ENCODE measurements at regions not wholly inside any gene's neighbourhood (a gene's known extent, or its start where the extent isn't known, plus 50 kb on each side); places are given as distances from the start of the nearest gene placed in this dataset.
A peak's percentile ranks its signal among the peaks of the same experiment; 100 is the strongest.

DNA sequence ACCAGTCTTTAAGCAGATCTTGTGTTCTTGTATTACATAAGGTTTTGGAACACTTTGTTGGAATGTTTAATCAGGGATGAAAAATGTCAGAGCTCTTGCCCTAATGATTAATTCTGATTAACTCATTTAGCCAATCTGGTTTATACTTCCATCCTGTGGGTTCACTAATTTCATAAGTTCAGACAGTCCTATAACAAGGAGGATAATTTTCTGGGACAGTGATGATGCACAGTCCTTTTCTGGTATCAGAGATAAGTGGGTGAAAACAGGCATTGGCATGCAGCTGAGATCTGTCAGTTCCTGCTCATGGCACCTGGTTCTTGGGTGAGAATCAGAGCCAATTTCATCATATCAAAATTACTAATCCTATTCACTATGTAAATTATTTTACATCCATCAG lies 125.0 kb upstream of the LAMA2 start:
- Histone ChIP-seq H3K4me1 (ENCODE audit: insufficient read depth, low read length) (no peaks in the 10 kb centered on the region), H3K4me3 (ENCODE audit: insufficient read depth, low read depth, low read length) (no peak overlapping the region), H3K27me3 (ENCODE audit: insufficient read depth, low read length) (no peaks in the 10 kb centered on the region), H3K9ac (ENCODE audit: low read length) (no peak overlapping the region), H4K20me1 (ENCODE audit: insufficient read depth, low read length) (no peaks in the 10 kb centered on the region), H3K36me3 (ENCODE audit: insufficient read depth, low read length) (no peaks in the 10 kb centered on the region), H3K79me2 (ENCODE audit: insufficient read depth, low read length) (no peaks in the 10 kb centered on the region), H3K27ac (ENCODE audit: low read depth, low read length) (no peak overlapping the region), H3K9me3 (ENCODE audit: insufficient read depth, low read depth, low read length) (no peaks in the 10 kb centered on the region), H3K4me2 (ENCODE audit: low read length) (no peak overlapping the region), H2AFZ (ENCODE audit: low read depth, low read length) (no peak overlapping the region)
- DNase-seq (ENCODE audit: low read depth) (peak; percentile 4), FAIRE-seq (no peak)
- H3K4me3 Mint-ChIP-seq (ENCODE audit: unreplicated experiment) = no peak overlapping the region
- H3K9me3 Mint-ChIP-seq (ENCODE audit: unreplicated experiment) = no peaks in the 10 kb centered on the region
- H3K27me3 Mint-ChIP-seq (ENCODE audit: low read depth, unreplicated experiment) = no peaks in the 10 kb centered on the region
- H3K4me1 Mint-ChIP-seq (ENCODE audit: low read depth, unreplicated experiment) = no peaks in the 10 kb centered on the region
- no peak overlapping the region for H3K27ac Mint-ChIP-seq (ENCODE audit: unreplicated experiment)
- H3K36me3 Mint-ChIP-seq (ENCODE audit: low read depth, unreplicated experiment) = no peaks in the 10 kb centered on the region
- TF ChIP-seq EZH2 (IDR thresholded peaks at IDR 0.05; ENCODE audit: insufficient read depth, low read length) (no peak), CTCF (IDR thresholded peaks at IDR 0.05; ENCODE audit: insufficient read depth, low read depth, low read length) (no peak)

- no peak overlapping the region for H3K27ac ChIP-seq (ENCODE audit: low read depth, low read length)
- no peaks in the 10 kb centered on the region for H4K20me1 ChIP-seq (ENCODE audit: insufficient read depth, low read length)
- no peaks in the 10 kb centered on the region for H3K36me3 ChIP-seq (ENCODE audit: insufficient read depth, low read length)
- H2AFZ ChIP-seq (ENCODE audit: low read depth, low read length) = no peak overlapping the region
- H3K4me3 ChIP-seq (ENCODE audit: insufficient read depth, low read depth, low read length) = no peak overlapping the region
- Mint-ChIP-seq H3K27me3 (ENCODE audit: low read depth, unreplicated experiment) (no peaks in the 10 kb centered on the region), H3K27ac (ENCODE audit: unreplicated experiment) (no peak overlapping the region), H3K36me3 (ENCODE audit: low read depth, unreplicated experiment) (no peaks in the 10 kb centered on the region), H3K9me3 (ENCODE audit: unreplicated experiment) (no peaks in the 10 kb centered on the region), H3K4me1 (ENCODE audit: low read depth, unreplicated experiment) (no peaks in the 10 kb centered on the region), H3K4me3 (ENCODE audit: unreplicated experiment) (no peak overlapping the region)
- H3K4me1 ChIP-seq (ENCODE audit: insufficient read depth, low read length) = no peaks in the 10 kb centered on the region
- TF ChIP-seq CTCF (IDR thresholded peaks at IDR 0.05; ENCODE audit: insufficient read depth, low read depth, low read length) (no peak), EZH2 (IDR thresholded peaks at IDR 0.05; ENCODE audit: insufficient read depth, low read length) (no peak)
- H3K27me3 ChIP-seq (ENCODE audit: insufficient read depth, low read length) = no peaks in the 10 kb centered on the region
- no peak overlapping the region for H3K4me2 ChIP-seq (ENCODE audit: low read length)
- H3K79me2 ChIP-seq (ENCODE audit: insufficient read depth, low read length) = no peaks in the 10 kb centered on the region
- DNase-seq (ENCODE audit: low read depth) = no peak
- H3K9ac ChIP-seq (ENCODE audit: low read length) = no peak overlapping the region
- no peaks in the 10 kb centered on the region for H3K9me3 ChIP-seq (ENCODE audit: insufficient read depth, low read depth, low read length)
- FAIRE-seq = no peak
Observed at GRCh38 chr6:128754658-128755256, 128.2 kb upstream of the LAMA2 start.

- H3K9me3 ChIP-seq (ENCODE audit: insufficient read depth, low read depth, low read length) = no peaks in the 10 kb centered on the region
- H3K27ac ChIP-seq (ENCODE audit: low read depth, low read length) = no peak overlapping the region
- H4K20me1 ChIP-seq (ENCODE audit: insufficient read depth, low read length) = no peaks in the 10 kb centered on the region
- H3K9ac ChIP-seq (ENCODE audit: low read length) = no peak overlapping the region
- no peak overlapping the region for H3K4me2 ChIP-seq (ENCODE audit: low read length)
- no peak overlapping the region for H3K27ac Mint-ChIP-seq (ENCODE audit: unreplicated experiment)
- no peak for FAIRE-seq
- no peaks in the 10 kb centered on the region for H3K4me1 Mint-ChIP-seq (ENCODE audit: low read depth, unreplicated experiment)
- H3K9me3 Mint-ChIP-seq (ENCODE audit: unreplicated experiment) = no peaks in the 10 kb centered on the region
- H3K27me3 Mint-ChIP-seq (ENCODE audit: low read depth, unreplicated experiment) = no peaks in the 10 kb centered on the region
- TF ChIP-seq CTCF (IDR thresholded peaks at IDR 0.05; ENCODE audit: insufficient read depth, low read depth, low read length) (no peak), EZH2 (IDR thresholded peaks at IDR 0.05; ENCODE audit: insufficient read depth, low read length) (no peak)
- H3K79me2 ChIP-seq (ENCODE audit: insufficient read depth, low read length) = no peaks in the 10 kb centered on the region
- H3K4me3 ChIP-seq (ENCODE audit: insufficient read depth, low read depth, low read length) = no peak overlapping the region
- no peak for DNase-seq (ENCODE audit: low read depth)
- no peak overlapping the region for H2AFZ ChIP-seq (ENCODE audit: low read depth, low read length)
- H3K36me3 ChIP-seq (ENCODE audit: insufficient read depth, low read length) = no peaks in the 10 kb centered on the region
- no peaks in the 10 kb centered on the region for H3K27me3 ChIP-seq (ENCODE audit: insufficient read depth, low read length)
- no peak overlapping the region for H3K4me3 Mint-ChIP-seq (ENCODE audit: unreplicated experiment)
- H3K36me3 Mint-ChIP-seq (ENCODE audit: low read depth, unreplicated experiment) = no peaks in the 10 kb centered on the region
- no peaks in the 10 kb centered on the region for H3K4me1 ChIP-seq (ENCODE audit: insufficient read depth, low read length)
Observed at GRCh38 chr6:128743974-128744765, 138.8 kb upstream of the LAMA2 start.
